GM10248 (cell line): ENCODE measurements at regions not wholly inside any gene's neighbourhood (a gene's known extent, or its start where the extent isn't known, plus 50 kb on each side); places are given as distances from the start of the nearest gene placed in this dataset.
"Not testable (repeated sequence)": the region's sequence is repeated elsewhere in the genome, so short reads cannot be mapped to it uniquely, and the experiment has no call there.

ENCODE experiments used
- CTCF ChIA-PET: fragments of 300-600 bp; sonication (Branson Sonifier 250); formaldehyde crosslinking; extraction: SDS; loops from one replicate; lab custom pipeline; 2021; ENCODE audit warnings: antibody characterized with exemption; lab: Yijun Ruan, JAX
- POLR2A ChIA-PET: fragments of 350-650 bp; sonication (Branson Sonifier 250); formaldehyde crosslinking; extraction: SDS; loops from one replicate; lab custom pipeline; 2020; ENCODE audit warnings: antibody characterized with exemption; lab: Yijun Ruan, JAX
- DNase-seq: peaks from one replicate; pipeline ENCODE4 v3.0.0; 2012; ENCODE audit errors: extremely low spot score
- CTCF ChIP-seq: IDR thresholded peaks from 2 replicates; pipeline ENCODE4 v1.5.1; 2012; ENCODE audit warnings: mild to moderate bottlenecking, low read depth; ENCODE audit errors: extremely low read depth, missing control alignments, control extremely low read depth

DNA sequence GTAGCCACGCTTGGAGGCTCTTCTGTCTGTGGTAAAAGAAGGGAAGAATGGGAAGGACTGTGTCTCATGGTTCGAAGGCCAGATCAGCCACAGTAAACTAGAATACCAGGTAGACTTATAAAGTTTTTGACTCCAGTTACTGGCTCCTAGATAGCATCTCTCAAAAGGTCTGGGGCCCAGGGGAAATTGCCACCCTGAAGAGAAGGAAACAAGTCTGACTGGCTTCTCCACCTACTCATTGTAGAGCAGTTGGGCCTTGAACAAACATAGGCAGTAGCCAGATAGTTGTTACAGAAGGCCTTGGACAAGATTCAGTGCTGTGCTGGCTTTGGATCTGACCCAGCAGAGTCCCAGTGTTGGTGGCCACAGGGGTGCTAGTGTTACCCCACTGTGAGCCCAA lies 890.4 kb downstream of the EFNA5 start:
- TF ChIP-seq CTCF, result no peak
- DNase-seq, result no peak
- CTCF ChIA-PET, result no interaction called here
- POLR2A ChIA-PET, result no interaction called here

GRCh38 chr5:106776515-106776914 lies 894.2 kb downstream of the EFNA5 start:
- CTCF ChIA-PET, POLR2A ChIA-PET, DNase-seq: not testable (repeated sequence)

DNA sequence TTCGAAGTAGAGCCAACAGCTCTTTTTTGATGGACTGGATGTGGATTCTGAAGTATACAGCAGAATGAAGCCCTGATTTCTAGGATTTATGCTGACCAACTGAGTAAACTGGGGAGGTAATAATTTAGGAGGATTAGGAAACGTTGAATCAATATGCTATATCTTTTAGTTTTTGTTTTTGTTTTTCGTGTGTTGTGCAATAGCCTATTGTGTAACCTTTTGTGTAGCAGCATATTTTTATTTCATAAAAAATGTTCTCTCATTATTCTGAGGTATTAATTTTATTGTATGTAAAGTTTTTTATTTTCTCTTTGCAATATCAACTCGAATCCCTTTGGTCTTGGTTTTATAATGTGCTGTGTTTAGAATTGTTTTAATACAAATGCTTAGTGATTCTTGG lies 902.3 kb downstream of the EFNA5 start:
- POLR2A ChIA-PET, result no interaction called here
- CTCF ChIA-PET, result no interaction called here
- TF ChIP-seq CTCF, result no peak

DNA sequence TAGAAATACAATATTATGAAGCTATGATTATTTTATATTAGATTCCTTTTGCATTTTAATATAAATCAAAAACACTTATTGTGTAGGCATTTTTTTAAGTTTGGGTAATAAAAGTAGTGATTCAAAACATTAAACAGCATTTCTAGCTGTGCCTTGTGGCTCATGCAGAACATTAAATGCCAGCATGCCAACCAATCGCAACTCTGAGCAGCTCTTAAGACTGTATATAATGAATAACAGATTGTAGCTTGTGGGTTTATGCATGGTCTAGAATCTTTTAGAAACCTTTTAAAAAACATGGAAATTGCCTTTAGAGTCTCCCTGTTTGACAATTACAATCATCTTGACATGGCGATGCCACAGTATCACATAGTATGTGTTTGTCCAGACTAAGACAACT lies 903.8 kb downstream of the EFNA5 start:
- DNase-seq, result no peak
- no peak for TF ChIP-seq CTCF
- CTCF ChIA-PET, result no interaction called here
- POLR2A ChIA-PET, result no interaction called here

More for the DNA sequence above, 902.3 kb downstream of the EFNA5 start:
- no peak for DNase-seq

- CTCF ChIA-PET, result no interaction called here
- POLR2A ChIA-PET, result no interaction called here
- no peak for DNase-seq
- TF ChIP-seq CTCF, result no peak
Measured at GRCh38 chr5:106759581-106759980, 911.2 kb downstream of the EFNA5 start.

- ChIA-PET CTCF (no interaction called here), POLR2A (no interaction called here)
- TF ChIP-seq CTCF, result no peak
- no peak for DNase-seq
Measured at GRCh38 chr5:106759152-106759551, 911.6 kb downstream of the EFNA5 start.

- ChIA-PET CTCF (no interaction called here), POLR2A (no interaction called here)
- DNase-seq, result no peak
- no peak for TF ChIP-seq CTCF
Measured at GRCh38 chr5:106757672-106758071, 913.1 kb downstream of the EFNA5 start.
